Thyroid gland (tissue), 4 donors: ENCODE measurements at regions not wholly inside any gene's neighbourhood (a gene's known extent, or its start where the extent isn't known, plus 50 kb on each side); places are given as distances from the start of the nearest gene placed in this dataset.

ENCODE experiments used
- POLR2A ChIP-seq, 2 donors: fragments of 450-650 bp; IDR thresholded peaks; one replicate each; pipeline ENCODE4 v1.6.1; 2017; ENCODE audit warnings: antibody characterized with exemption in 2 of 2, mild to moderate bottlenecking in 2 of 2, moderate library complexity in 1 of 2
- TF ChIP-seq, protein P1 (sequence below), 6 experiments: fragments of 200-600 bp in 3 of 6; fragments of 450-650 bp in 3 of 6; sonication (generic) in 3 of 6; IDR thresholded peaks; one replicate each; pipeline ENCODE4 v1.5.1; 2016 to 2019; ENCODE audit warnings: antibody characterized with exemption in 6 of 6, mild to moderate bottlenecking in 2 of 6, inconsistent platforms in 1 of 6, moderate library complexity in 1 of 6

DNA sequence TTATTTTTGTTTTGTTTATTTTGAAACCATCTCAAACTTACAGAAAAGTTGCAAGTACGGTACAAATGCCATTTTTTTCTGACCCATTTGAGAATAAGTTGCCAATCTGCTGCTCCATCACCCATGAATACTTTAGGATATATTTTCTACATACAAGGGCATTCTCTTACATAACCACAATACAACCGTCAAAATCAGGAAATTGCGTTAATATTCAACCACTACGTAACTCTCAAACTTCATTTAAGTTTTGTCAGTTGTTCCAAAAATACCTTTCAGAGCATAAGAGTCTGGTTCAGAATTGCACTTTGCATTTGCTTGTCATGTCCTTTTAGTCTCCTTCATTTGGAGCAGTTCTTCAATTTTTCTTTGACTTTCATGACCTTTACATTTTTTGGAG lies 194.3 kb upstream of the BDNF start:
- TF ChIP-seq POLR2A (IDR thresholded peaks at IDR 0.05): no peak
- TF ChIP-seq, protein P1, sequence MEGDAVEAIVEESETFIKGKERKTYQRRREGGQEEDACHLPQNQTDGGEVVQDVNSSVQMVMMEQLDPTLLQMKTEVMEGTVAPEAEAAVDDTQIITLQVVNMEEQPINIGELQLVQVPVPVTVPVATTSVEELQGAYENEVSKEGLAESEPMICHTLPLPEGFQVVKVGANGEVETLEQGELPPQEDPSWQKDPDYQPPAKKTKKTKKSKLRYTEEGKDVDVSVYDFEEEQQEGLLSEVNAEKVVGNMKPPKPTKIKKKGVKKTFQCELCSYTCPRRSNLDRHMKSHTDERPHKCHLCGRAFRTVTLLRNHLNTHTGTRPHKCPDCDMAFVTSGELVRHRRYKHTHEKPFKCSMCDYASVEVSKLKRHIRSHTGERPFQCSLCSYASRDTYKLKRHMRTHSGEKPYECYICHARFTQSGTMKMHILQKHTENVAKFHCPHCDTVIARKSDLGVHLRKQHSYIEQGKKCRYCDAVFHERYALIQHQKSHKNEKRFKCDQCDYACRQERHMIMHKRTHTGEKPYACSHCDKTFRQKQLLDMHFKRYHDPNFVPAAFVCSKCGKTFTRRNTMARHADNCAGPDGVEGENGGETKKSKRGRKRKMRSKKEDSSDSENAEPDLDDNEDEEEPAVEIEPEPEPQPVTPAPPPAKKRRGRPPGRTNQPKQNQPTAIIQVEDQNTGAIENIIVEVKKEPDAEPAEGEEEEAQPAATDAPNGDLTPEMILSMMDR (IDR thresholded peaks at IDR 0.05): no peak
